SK-N-SH treated with all-trans-retinoic acid at 6 μM for 48 hours (cell line): ENCODE measurements at regions not wholly inside any gene's neighbourhood (a gene's known extent, or its start where the extent isn't known, plus 50 kb on each side); places are given as distances from the start of the nearest gene placed in this dataset.
"Not testable (repeated sequence)": the region's sequence is repeated elsewhere in the genome, so short reads cannot be mapped to it uniquely, and the experiment has no call there.

Experiments
- ATAC-seq: fragments of 200-7000 bp; cut with Tn5 transposase; 3 replicates; pipeline ENCODE4 v1.9.1; 2020; ENCODE audit warnings: mild to moderate bottlenecking, moderate library complexity
- ARNTL ChIP-seq: fragments of 450-650 bp; formaldehyde crosslinking; IDR thresholded peaks from 2 replicates; pipeline ENCODE4 v1.5.0; 2020; ENCODE audit warnings: low read depth, mild to moderate bottlenecking, moderate library complexity, borderline replicate concordance
- BACH2 ChIP-seq: fragments of 250-450 bp; sonication (Bioruptor Pico); IDR thresholded peaks from 2 replicates; pipeline ENCODE4 v1.9.0; 2021; ENCODE audit warnings: mild to moderate bottlenecking, borderline replicate concordance
- CSDC2 ChIP-seq: fragments of 250-450 bp; sonication (Bioruptor Pico); IDR thresholded peaks from 2 replicates; pipeline ENCODE4 v1.5.0; 2020; ENCODE audit warnings: mild to moderate bottlenecking, moderate library complexity
- ESRRG ChIP-seq: fragments of 250-450 bp; sonication (Bioruptor Pico); IDR thresholded peaks from 2 replicates; pipeline ENCODE4 v1.6.1; 2021; ENCODE audit warnings: mild to moderate bottlenecking
- GLIS3 ChIP-seq: fragments of 250-450 bp; sonication (Bioruptor Pico); IDR thresholded peaks from 2 replicates; pipeline ENCODE4 v1.5.0; 2020; ENCODE audit warnings: mild to moderate bottlenecking, moderate library complexity
- ISL1 ChIP-seq: fragments of 250-450 bp; sonication (Bioruptor Pico); IDR thresholded peaks from 2 replicates; pipeline ENCODE4 v2.1.2; 2022; ENCODE audit warnings: mild to moderate bottlenecking, moderate library complexity
- OSR1 ChIP-seq: fragments of 250-450 bp; sonication (Bioruptor Pico); IDR thresholded peaks from 2 replicates; pipeline ENCODE4 v1.8.0; 2022; ENCODE audit warnings: moderate library complexity, mild to moderate bottlenecking, inconsistent platforms
- PPARA ChIP-seq: fragments of 250-450 bp; sonication (Bioruptor Pico); IDR thresholded peaks from 2 replicates; pipeline ENCODE4 v1.5.0; 2020; ENCODE audit warnings: mild to moderate bottlenecking, borderline replicate concordance
- RARB ChIP-seq: fragments of 250-450 bp; sonication (Bioruptor Pico); IDR thresholded peaks from 2 replicates; pipeline ENCODE4 v1.8.0; 2021; ENCODE audit warnings: mild to moderate bottlenecking, moderate library complexity
- SNAI2 ChIP-seq: fragments of 250-450 bp; sonication (Bioruptor Pico); IDR thresholded peaks from 2 replicates; pipeline ENCODE4 v1.5.0; 2020; ENCODE audit warnings: mild to moderate bottlenecking, moderate library complexity
- TCF4 ChIP-seq: fragments of 250-450 bp; sonication (Bioruptor Pico); IDR thresholded peaks from 2 replicates; pipeline ENCODE4 v1.8.0; 2021; ENCODE audit warnings: mild to moderate bottlenecking, moderate library complexity, borderline replicate concordance
- TOX ChIP-seq: fragments of 250-450 bp; sonication (Bioruptor Pico); IDR thresholded peaks from 2 replicates; pipeline ENCODE4 v1.8.0; 2021; ENCODE audit warnings: mild to moderate bottlenecking, moderate library complexity, borderline replicate concordance
- ZFP3 ChIP-seq: fragments of 250-450 bp; sonication (Bioruptor Pico); IDR thresholded peaks from 2 replicates; pipeline ENCODE4 v1.5.0; 2020; ENCODE audit warnings: mild to moderate bottlenecking, moderate library complexity
- ZFP30 ChIP-seq: fragments of 450-650 bp; formaldehyde crosslinking; IDR thresholded peaks from 2 replicates; pipeline ENCODE4 v1.5.0; 2022; ENCODE audit warnings: mild to moderate bottlenecking, moderate library complexity
- ZNF565 ChIP-seq: fragments of 450-650 bp; formaldehyde crosslinking; conservative IDR thresholded peaks from 2 replicates; pipeline ENCODE4 v1.5.0; 2020; ENCODE audit warnings: low read depth, mild to moderate bottlenecking, moderate library complexity
- ZNF70 ChIP-seq: fragments of 450-650 bp; formaldehyde crosslinking; IDR thresholded peaks from 2 replicates; pipeline ENCODE4 v1.5.0; 2020; ENCODE audit warnings: mild to moderate bottlenecking, moderate library complexity
- TF ChIP-seq, protein P1 (sequence below): fragments of 250-450 bp; sonication (Bioruptor Pico); IDR thresholded peaks from 2 replicates; pipeline ENCODE4 v1.8.0; 2021; ENCODE audit warnings: low read depth, mild to moderate bottlenecking, moderate library complexity, borderline replicate concordance
- TF ChIP-seq, protein P2 (sequence below): fragments of 250-450 bp; sonication (Bioruptor Pico); IDR thresholded peaks from 2 replicates; pipeline ENCODE4 v1.5.0; 2020; ENCODE audit warnings: mild to moderate bottlenecking, moderate library complexity
- TF ChIP-seq, protein P3 (sequence below): fragments of 250-450 bp; sonication (Bioruptor Pico); IDR thresholded peaks from 2 replicates; pipeline ENCODE4 v1.5.1; 2021; ENCODE audit warnings: mild to moderate bottlenecking, moderate library complexity
- TF ChIP-seq, protein P4 (sequence below): fragments of 250-450 bp; sonication (Bioruptor Pico); IDR thresholded peaks from 2 replicates; pipeline ENCODE4 v1.5.1; 2020; ENCODE audit warnings: low read depth, mild to moderate bottlenecking, moderate library complexity
- TF ChIP-seq, protein P5 (sequence below): fragments of 250-450 bp; sonication (Bioruptor Pico); IDR thresholded peaks from 2 replicates; pipeline ENCODE4 v1.8.0; 2020; ENCODE audit warnings: mild to moderate bottlenecking, moderate library complexity, borderline replicate concordance

DNA sequence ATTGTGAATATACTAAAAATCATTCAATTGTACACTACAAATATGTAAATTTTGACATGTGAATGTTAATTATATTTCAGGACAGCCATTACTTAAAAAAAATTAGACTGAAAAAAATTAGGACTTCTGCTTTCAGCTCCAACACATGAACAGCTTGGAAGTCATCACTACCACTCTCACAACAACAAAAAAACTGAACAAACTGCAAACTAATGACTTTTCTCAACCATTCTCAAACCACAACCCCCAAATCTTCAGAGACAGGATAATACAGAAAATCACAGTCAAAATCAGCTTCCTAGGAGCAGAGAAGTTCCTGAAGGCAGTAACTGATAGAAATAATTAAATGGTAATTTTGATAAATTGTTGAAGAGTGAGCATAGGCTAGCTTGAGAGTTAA, 686.4 kb downstream of the TLE1 start:
- no peak for ATAC-seq
- TF ChIP-seq OSR1 = no peak
- no peak for TF ChIP-seq ARNTL (CRISPR knock-in tag)
- no peak for TF ChIP-seq ZFP30
- TF ChIP-seq ISL1 (CRISPR knock-in tag) = no peak
- no peak for TF ChIP-seq ZNF70
- TF ChIP-seq ESRRG = no peak
- no peak for TF ChIP-seq RARB (CRISPR knock-in tag)
- no peak for TF ChIP-seq SNAI2
- TF ChIP-seq, protein P1, sequence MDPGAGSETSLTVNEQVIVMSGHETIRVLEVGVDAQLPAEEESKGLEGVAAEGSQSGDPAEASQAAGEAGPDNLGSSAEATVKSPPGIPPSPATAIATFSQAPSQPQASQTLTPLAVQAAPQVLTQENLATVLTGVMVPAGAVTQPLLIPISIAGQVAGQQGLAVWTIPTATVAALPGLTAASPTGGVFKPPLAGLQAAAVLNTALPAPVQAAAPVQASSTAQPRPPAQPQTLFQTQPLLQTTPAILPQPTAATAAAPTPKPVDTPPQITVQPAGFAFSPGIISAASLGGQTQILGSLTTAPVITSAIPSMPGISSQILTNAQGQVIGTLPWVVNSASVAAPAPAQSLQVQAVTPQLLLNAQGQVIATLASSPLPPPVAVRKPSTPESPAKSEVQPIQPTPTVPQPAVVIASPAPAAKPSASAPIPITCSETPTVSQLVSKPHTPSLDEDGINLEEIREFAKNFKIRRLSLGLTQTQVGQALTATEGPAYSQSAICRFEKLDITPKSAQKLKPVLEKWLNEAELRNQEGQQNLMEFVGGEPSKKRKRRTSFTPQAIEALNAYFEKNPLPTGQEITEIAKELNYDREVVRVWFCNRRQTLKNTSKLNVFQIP (CRISPR knock-in tag) = no peak
- TF ChIP-seq GLIS3 (CRISPR knock-in tag) = no peak
- no peak for TF ChIP-seq TOX (CRISPR knock-in tag)
- no peak for TF ChIP-seq ZFP3 (CRISPR knock-in tag)
- TF ChIP-seq CSDC2 (CRISPR knock-in tag) = no peak
- TF ChIP-seq TCF4 (CRISPR knock-in tag) = no peak

DNA sequence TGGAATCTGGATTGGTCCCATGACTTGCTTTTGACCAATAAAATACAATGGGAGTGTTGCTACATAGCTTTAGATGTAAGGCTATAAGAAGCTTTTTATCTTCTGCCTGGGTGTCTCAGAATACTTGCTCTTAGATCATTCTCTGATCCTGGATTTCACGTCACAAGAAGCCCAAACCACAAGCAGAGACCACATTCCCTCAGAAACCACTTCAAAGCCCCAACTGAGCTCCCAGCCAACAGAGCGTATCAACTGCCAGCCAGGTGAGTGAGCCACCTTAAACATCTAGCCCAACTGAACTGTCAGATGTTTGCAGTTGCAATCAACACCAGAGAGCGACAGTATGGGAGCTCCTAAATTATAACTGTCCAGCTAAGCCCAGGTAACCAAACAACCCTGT, 687.1 kb downstream of the TLE1 start:
- TF ChIP-seq BACH2 (no peak), RARB (CRISPR knock-in tag) (no peak), ZFP30 (no peak), SNAI2 (no peak), CSDC2 (CRISPR knock-in tag) (no peak), ZFP3 (CRISPR knock-in tag) (no peak), ZNF70 (no peak)
- TF ChIP-seq, protein P2, sequence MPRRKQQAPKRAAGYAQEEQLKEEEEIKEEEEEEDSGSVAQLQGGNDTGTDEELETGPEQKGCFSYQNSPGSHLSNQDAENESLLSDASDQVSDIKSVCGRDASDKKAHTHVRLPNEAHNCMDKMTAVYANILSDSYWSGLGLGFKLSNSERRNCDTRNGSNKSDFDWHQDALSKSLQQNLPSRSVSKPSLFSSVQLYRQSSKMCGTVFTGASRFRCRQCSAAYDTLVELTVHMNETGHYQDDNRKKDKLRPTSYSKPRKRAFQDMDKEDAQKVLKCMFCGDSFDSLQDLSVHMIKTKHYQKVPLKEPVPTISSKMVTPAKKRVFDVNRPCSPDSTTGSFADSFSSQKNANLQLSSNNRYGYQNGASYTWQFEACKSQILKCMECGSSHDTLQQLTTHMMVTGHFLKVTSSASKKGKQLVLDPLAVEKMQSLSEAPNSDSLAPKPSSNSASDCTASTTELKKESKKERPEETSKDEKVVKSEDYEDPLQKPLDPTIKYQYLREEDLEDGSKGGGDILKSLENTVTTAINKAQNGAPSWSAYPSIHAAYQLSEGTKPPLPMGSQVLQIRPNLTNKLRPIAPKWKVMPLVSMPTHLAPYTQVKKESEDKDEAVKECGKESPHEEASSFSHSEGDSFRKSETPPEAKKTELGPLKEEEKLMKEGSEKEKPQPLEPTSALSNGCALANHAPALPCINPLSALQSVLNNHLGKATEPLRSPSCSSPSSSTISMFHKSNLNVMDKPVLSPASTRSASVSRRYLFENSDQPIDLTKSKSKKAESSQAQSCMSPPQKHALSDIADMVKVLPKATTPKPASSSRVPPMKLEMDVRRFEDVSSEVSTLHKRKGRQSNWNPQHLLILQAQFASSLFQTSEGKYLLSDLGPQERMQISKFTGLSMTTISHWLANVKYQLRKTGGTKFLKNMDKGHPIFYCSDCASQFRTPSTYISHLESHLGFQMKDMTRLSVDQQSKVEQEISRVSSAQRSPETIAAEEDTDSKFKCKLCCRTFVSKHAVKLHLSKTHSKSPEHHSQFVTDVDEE = no peak
- TF ChIP-seq, protein P3, sequence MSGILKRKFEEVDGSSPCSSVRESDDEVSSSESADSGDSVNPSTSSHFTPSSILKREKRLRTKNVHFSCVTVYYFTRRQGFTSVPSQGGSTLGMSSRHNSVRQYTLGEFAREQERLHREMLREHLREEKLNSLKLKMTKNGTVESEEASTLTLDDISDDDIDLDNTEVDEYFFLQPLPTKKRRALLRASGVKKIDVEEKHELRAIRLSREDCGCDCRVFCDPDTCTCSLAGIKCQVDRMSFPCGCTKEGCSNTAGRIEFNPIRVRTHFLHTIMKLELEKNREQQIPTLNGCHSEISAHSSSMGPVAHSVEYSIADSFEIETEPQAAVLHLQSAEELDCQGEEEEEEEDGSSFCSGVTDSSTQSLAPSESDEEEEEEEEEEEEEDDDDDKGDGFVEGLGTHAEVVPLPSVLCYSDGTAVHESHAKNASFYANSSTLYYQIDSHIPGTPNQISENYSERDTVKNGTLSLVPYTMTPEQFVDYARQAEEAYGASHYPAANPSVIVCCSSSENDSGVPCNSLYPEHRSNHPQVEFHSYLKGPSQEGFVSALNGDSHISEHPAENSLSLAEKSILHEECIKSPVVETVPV (CRISPR knock-in tag) = no peak
- ATAC-seq = no peak

DNA sequence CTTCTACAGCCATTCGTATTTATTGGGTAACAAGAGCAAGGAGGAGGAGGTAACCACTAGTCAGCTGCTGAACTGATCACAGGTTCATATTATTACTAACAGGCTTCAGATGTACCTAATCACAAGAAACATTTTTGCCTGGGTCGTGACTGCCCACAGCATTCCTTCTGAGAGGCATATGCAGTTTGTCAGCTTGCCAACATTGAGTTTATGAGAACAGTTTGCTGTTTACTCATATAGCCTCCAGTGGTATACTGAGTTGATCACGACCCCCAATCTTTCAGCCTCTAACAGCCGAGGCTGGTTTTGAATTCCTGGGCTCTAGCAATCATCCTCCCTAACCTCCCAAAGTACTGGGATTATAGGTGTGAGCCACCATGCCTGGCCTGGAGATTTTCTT, 693.6 kb downstream of the TLE1 start:
- no peak for TF ChIP-seq TOX (CRISPR knock-in tag)
- ATAC-seq = no peak

DNA sequence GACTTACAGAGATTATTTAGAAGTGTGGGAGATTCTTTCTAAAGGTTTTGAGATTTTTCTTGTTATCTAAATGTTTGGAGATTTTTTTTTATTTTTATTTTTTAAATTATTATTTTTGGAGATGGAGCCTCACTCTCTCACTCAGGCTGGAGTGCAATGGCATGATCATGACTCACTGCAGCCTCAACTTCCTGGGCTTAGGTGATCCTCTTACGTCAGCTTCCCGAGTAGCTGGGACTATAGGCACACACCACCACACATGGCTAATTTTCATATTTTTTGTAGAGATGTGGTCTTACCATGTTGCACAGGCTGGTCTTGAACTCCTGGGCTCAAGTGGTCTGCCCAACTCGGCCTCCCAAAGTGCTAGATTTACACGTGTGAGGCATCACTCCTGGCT, 694.5 kb downstream of the TLE1 start:
- TF ChIP-seq TOX (CRISPR knock-in tag) (no peak), ESRRG (no peak), OSR1 (no peak), CSDC2 (CRISPR knock-in tag) (no peak), ZFP3 (CRISPR knock-in tag) (no peak), RARB (CRISPR knock-in tag) (no peak), PPARA (CRISPR knock-in tag) (no peak), SNAI2 (no peak), ZNF565 (CRISPR knock-in tag) (no peak), ARNTL (CRISPR knock-in tag) (no peak), GLIS3 (CRISPR knock-in tag) (no peak), BACH2 (no peak)
- TF ChIP-seq, protein P4, sequence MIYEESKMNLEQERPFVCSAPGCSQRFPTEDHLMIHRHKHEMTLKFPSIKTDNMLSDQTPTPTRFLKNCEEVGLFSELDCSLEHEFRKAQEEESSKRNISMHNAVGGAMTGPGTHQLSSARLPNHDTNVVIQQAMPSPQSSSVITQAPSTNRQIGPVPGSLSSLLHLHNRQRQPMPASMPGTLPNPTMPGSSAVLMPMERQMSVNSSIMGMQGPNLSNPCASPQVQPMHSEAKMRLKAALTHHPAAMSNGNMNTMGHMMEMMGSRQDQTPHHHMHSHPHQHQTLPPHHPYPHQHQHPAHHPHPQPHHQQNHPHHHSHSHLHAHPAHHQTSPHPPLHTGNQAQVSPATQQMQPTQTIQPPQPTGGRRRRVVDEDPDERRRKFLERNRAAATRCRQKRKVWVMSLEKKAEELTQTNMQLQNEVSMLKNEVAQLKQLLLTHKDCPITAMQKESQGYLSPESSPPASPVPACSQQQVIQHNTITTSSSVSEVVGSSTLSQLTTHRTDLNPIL (CRISPR knock-in tag) = no peak
- TF ChIP-seq, protein P5, sequence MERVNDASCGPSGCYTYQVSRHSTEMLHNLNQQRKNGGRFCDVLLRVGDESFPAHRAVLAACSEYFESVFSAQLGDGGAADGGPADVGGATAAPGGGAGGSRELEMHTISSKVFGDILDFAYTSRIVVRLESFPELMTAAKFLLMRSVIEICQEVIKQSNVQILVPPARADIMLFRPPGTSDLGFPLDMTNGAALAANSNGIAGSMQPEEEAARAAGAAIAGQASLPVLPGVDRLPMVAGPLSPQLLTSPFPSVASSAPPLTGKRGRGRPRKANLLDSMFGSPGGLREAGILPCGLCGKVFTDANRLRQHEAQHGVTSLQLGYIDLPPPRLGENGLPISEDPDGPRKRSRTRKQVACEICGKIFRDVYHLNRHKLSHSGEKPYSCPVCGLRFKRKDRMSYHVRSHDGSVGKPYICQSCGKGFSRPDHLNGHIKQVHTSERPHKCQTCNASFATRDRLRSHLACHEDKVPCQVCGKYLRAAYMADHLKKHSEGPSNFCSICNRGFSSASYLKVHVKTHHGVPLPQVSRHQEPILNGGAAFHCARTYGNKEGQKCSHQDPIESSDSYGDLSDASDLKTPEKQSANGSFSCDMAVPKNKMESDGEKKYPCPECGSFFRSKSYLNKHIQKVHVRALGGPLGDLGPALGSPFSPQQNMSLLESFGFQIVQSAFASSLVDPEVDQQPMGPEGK (CRISPR knock-in tag) = no peak
- TF ChIP-seq, protein P2 = no peak
- TF ChIP-seq, all 23 proteins: peak for 0
- ATAC-seq = no peak

DNA sequence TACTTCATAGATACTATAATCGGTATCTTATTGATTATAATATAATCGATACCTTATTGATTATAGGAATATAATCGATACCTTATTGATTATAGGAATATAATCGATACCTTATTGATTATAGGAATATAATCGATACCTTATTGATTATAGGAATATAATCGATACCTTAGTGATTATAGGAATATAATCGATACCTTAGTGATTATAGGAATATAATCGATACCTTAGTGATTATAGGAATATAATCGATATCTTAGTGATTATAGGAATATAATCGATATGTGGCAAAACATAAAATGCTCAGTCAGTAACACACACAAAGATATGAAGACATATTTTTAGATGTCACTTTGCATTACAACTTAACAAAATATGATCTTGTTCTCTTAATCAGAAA, 703.8 kb downstream of the TLE1 start:
- ATAC-seq = not testable (repeated sequence)
